HFF-Myc (cell line): ENCODE measurements at regions not wholly inside any gene's neighbourhood (a gene's known extent, or its start where the extent isn't known, plus 50 kb on each side); places are given as distances from the start of the nearest gene placed in this dataset.

Source experiments
- DNase-seq: peaks from one replicate; pipeline ENCODE4 v3.0.0-alpha.2; 2011; ENCODE audit warnings: low read depth; ENCODE audit errors: extremely low read depth
- H3K4me3 ChIP-seq: replicated peaks from 2 replicates; pipeline ENCODE4 v1.5.1; 2011; ENCODE audit warnings: low read depth, mild to moderate bottlenecking, control low read depth, low read length
- CTCF ChIP-seq: IDR thresholded peaks from 2 replicates; pipeline ENCODE4 v1.5.1; 2012; ENCODE audit warnings: mild to moderate bottlenecking, low read depth, low read length, control low read depth; ENCODE audit errors: missing control alignments

- no peak for TF ChIP-seq CTCF
- DNase-seq = no peak
- H3K4me3 ChIP-seq = no peak overlapping the region
Observed at GRCh38 chr2:187169864-187170263, 278.2 kb downstream of the CALCRL start.

- no peak for DNase-seq
- H3K4me3 ChIP-seq = no peak overlapping the region
- no peak for TF ChIP-seq CTCF
Observed at GRCh38 chr2:187168720-187169713, 279.0 kb downstream of the CALCRL start.

- no peak for DNase-seq
- no peak overlapping the region for H3K4me3 ChIP-seq
- no peak for TF ChIP-seq CTCF
Observed at GRCh38 chr2:187167491-187167890, 280.6 kb downstream of the CALCRL start.

GRCh38 chr2:187165936-187166610, 282.0 kb downstream of the CALCRL start:
- no peak for TF ChIP-seq CTCF
- DNase-seq = no peak
- no peak overlapping the region for H3K4me3 ChIP-seq

GRCh38 chr2:187158452-187158851, 289.6 kb downstream of the CALCRL start:
- H3K4me3 ChIP-seq = no peak overlapping the region
- no peak for TF ChIP-seq CTCF
- no peak for DNase-seq

- H3K4me3 ChIP-seq = no peak overlapping the region
- DNase-seq = no peak
- no peak for TF ChIP-seq CTCF
Observed at GRCh38 chr2:187157046-187157445, 291.0 kb downstream of the CALCRL start.
